IMR-90 (cell line): ENCODE measurements at regions not wholly inside any gene's neighbourhood (a gene's known extent, or its start where the extent isn't known, plus 50 kb on each side); places are given as distances from the start of the nearest gene placed in this dataset.

Source experiments
- ATAC-seq: fragments of 200-7000 bp; cut with Tn5 transposase; 2 replicates; pipeline ENCODE4 v1.9.1; 2020; ENCODE audit warnings: low read depth, mild to moderate bottlenecking, moderate library complexity
- BruUV-seq: library from RNA; stranded (reverse); fragments of 400-500 nt; replicated peaks from 2 replicates; lab custom pipeline; 2021; lab: Mats Ljungman, UMichigan
- CTCF ChIA-PET: fragments of 300-600 bp; formaldehyde crosslinking; extraction: SDS; loops from one replicate; lab custom pipeline; 2021; ENCODE audit warnings: antibody characterized with exemption; lab: Yijun Ruan, JAX
- POLR2A ChIA-PET: fragments of 300-600 bp; sonication (Branson Sonifier 250); formaldehyde crosslinking; loops from one replicate; lab custom pipeline; 2022; ENCODE audit warnings: antibody characterized with exemption; ENCODE audit not compliant: unreplicated experiment; lab: Charles Lee
- DNase-seq: peaks from one replicate; pipeline ENCODE4 v3.0.0; 2013
- H2AFZ ChIP-seq: replicated peaks from 2 replicates; pipeline ENCODE3; 2013; ENCODE audit warnings: low read length, mild to moderate bottlenecking; ENCODE audit not compliant: poor library complexity
- H2AK5ac ChIP-seq: 2 replicates; pipeline ENCODE4 v1.6.1; 2013; ENCODE audit warnings: low read depth, low read length, inconsistent platforms
- H2AK9ac ChIP-seq: replicated peaks from 2 replicates; pipeline ENCODE3; 2013; ENCODE audit warnings: mild to moderate bottlenecking, low read depth, low read length, moderate library complexity; ENCODE audit not compliant: poor library complexity
- H2BK120ac ChIP-seq: 2 replicates; pipeline ENCODE4 v1.6.1; 2013; ENCODE audit warnings: low read depth, low read length, inconsistent platforms
- H2BK15ac ChIP-seq: 3 replicates; pipeline ENCODE4 v1.6.1; 2013; ENCODE audit warnings: low read depth, low read length, inconsistent platforms
- H2BK20ac ChIP-seq: 2 replicates; pipeline ENCODE4 v1.6.1; 2013; ENCODE audit warnings: low read depth, mild to moderate bottlenecking, inconsistent platforms, low read length, moderate library complexity
- H2BK5ac ChIP-seq: 2 replicates; pipeline ENCODE4 v1.6.1; 2013; ENCODE audit warnings: mild to moderate bottlenecking, low read depth, low read length, inconsistent platforms; ENCODE audit not compliant: poor library complexity, severe bottlenecking
- H3K14ac ChIP-seq: replicated peaks from 2 replicates; pipeline ENCODE4 v1.6.1; 2013; ENCODE audit warnings: low read depth, low read length, inconsistent platforms
- H3K18ac ChIP-seq: 2 replicates; pipeline ENCODE4 v1.6.1; 2013; ENCODE audit warnings: low read depth, low read length, control low read depth
- H3K23ac ChIP-seq: 2 replicates; pipeline ENCODE4 v1.6.1; 2013; ENCODE audit warnings: low read depth, low read length, inconsistent platforms
- H3K27ac ChIP-seq: 2 replicates; pipeline ENCODE4 v1.5.1; 2013; ENCODE audit warnings: mild to moderate bottlenecking, control low read depth, low read length; ENCODE audit not compliant: insufficient read depth
- H3K27me3 ChIP-seq: 2 replicates; pipeline ENCODE4 v1.6.1; 2013; ENCODE audit warnings: low read length; ENCODE audit not compliant: control insufficient read depth, insufficient read depth
- H3K36me3 ChIP-seq: 2 replicates; pipeline ENCODE4 v1.6.1; 2013; ENCODE audit warnings: low read length, mixed read lengths; ENCODE audit not compliant: control insufficient read depth, insufficient read depth
- H3K4ac ChIP-seq: 2 replicates; pipeline ENCODE4 v1.6.1; 2013; ENCODE audit warnings: low read depth, low read length, inconsistent platforms
- H3K4me1 ChIP-seq: 2 replicates; pipeline ENCODE4 v1.6.1; 2013; ENCODE audit warnings: low read length, mixed read lengths; ENCODE audit not compliant: control insufficient read depth, insufficient read depth
- H3K4me2 ChIP-seq: 2 replicates; pipeline ENCODE4 v1.6.1; 2013; ENCODE audit warnings: low read depth, mild to moderate bottlenecking, control low read depth, low read length, moderate library complexity
- H3K4me3 ChIP-seq: 2 replicates; pipeline ENCODE4 v1.5.1; 2013; ENCODE audit warnings: low read depth, mild to moderate bottlenecking, control low read depth, low read length, moderate library complexity; ENCODE audit not compliant: insufficient read depth
- H3K56ac ChIP-seq: 2 replicates; pipeline ENCODE4 v1.6.1; 2013; ENCODE audit warnings: low read length, inconsistent platforms; ENCODE audit not compliant: insufficient read depth; ENCODE audit errors: extremely low read depth
- H3K79me1 ChIP-seq, 2 experiments: 2 replicates each; pipeline ENCODE4 v1.6.1; 2013; ENCODE audit warnings: low read length in 2 of 2, inconsistent platforms in 1 of 2, low read depth in 1 of 2
- H3K9ac ChIP-seq: 2 replicates; pipeline ENCODE4 v1.6.1; 2013; ENCODE audit warnings: low read depth, low read length, control low read depth
- H3K9me1 ChIP-seq: 2 replicates; pipeline ENCODE4 v1.6.1; 2013; ENCODE audit warnings: low read length, inconsistent platforms; ENCODE audit not compliant: insufficient read depth
- H3K9me3 ChIP-seq: 2 replicates; pipeline ENCODE4 v1.6.1; 2013; ENCODE audit warnings: low read length; ENCODE audit not compliant: control insufficient read depth, insufficient read depth
- H4K20me1 ChIP-seq: 2 replicates; pipeline ENCODE4 v1.6.1; 2013; ENCODE audit warnings: low read length, inconsistent platforms; ENCODE audit not compliant: insufficient read depth
- H4K5ac ChIP-seq: 2 replicates; pipeline ENCODE4 v1.6.1; 2013; ENCODE audit warnings: mild to moderate bottlenecking, low read depth, low read length, control low read depth
- H4K8ac ChIP-seq, 2 experiments: 2 replicates each; pipeline ENCODE4 v1.6.1; 2013; ENCODE audit warnings: low read depth in 2 of 2, low read length in 2 of 2, control low read depth in 1 of 2, inconsistent platforms in 1 of 2
- H4K91ac ChIP-seq: 2 replicates; pipeline ENCODE4 v1.6.1; 2013; ENCODE audit warnings: low read depth, low read length, inconsistent platforms; ENCODE audit not compliant: insufficient read depth
- CEBPB ChIP-seq: IDR thresholded peaks from 2 replicates; pipeline ENCODE4 v1.6.1; 2012; ENCODE audit warnings: low read depth, low read length, improper control_type of control experiment
- CHD1 ChIP-seq: IDR thresholded peaks from 2 replicates; pipeline ENCODE4 v1.6.1; 2012; ENCODE audit warnings: low read depth, low read length, improper control_type of control experiment
- MAFK ChIP-seq: IDR thresholded peaks from 2 replicates; pipeline ENCODE4 v1.6.1; 2012; ENCODE audit warnings: low read depth, low read length, improper control_type of control experiment
- RCOR1 ChIP-seq: IDR thresholded peaks from 2 replicates; pipeline ENCODE4 v1.6.1; 2012; ENCODE audit warnings: mild to moderate bottlenecking, low read length, improper control_type of control experiment; ENCODE audit not compliant: insufficient replicate concordance
- WGBS, 2 experiments: methylation state at CpG; one replicate each; pipeline versions ENCODE4 v1.1.5 to v1.1.7; 2013; ENCODE audit warnings: missing lambda C conversion rate in 2 of 2; ENCODE audit not compliant: insufficient read length in 1 of 2; ENCODE audit errors: extremely low coverage in 2 of 2; 5-methylcytosine and 5-hydroxymethylcytosine counted together
- dilution Hi-C: fragments of 300-500 bp; cut with HindIII; formaldehyde crosslinking; loops from one replicate; pipeline ENCODE4 v1.14.3; 2018; ENCODE audit warnings: low sequenced_read_pairs; ENCODE audit not compliant: unreplicated experiment
- in situ Hi-C: fragments of 300-500 bp; cut with MboI; formaldehyde crosslinking; loops from 3 replicates; pipeline ENCODE4 v1.14.3; 2019; ENCODE audit warnings: low sequenced_read_pairs, inconsistent platforms, mixed read lengths
- intact Hi-C: fragments of 100-400 bp; cut with micrococcal nuclease; formaldehyde crosslinking; loops from 2 replicates; pipeline ENCODE4 v1.10.0; 2022
- TF ChIP-seq, protein P1 (sequence below): conservative IDR thresholded peaks from 2 replicates; pipeline ENCODE4 v1.5.1; 2012; ENCODE audit warnings: mild to moderate bottlenecking, low read depth, low read length, improper control_type of control experiment
- TF ChIP-seq, protein P2 (sequence below): fragments of 150-350 bp; IDR thresholded peaks from 2 replicates; pipeline ENCODE4 v1.6.1; 2017; ENCODE audit warnings: mild to moderate bottlenecking, antibody characterized with exemption, low read length, low read depth

DNA sequence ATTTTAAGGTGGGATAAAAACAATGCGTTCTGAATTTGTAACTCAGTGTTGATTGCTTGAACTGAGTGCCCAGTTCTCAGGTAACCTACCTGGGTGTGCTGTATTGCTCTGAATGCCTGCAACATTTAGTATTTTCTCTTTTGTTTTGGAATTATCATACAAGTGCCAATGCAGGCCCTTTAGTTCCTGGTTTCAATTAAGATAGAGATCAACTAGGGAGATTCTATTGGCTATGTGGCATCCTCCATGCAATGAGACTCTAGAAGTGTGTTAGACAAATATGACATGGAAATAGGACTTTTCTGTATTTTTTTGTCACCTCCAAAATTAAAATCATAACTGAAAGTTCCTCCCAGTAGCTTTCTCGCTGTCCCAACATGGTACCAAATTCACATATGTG lies 438.7 kb upstream of the IGFBP7 start:
- H3K36me3 ChIP-seq: no peaks in the 10 kb centered on the region
- no peak overlapping the region for H4K8ac ChIP-seq
- no TSS peak for BruUV-seq
- no peak overlapping the region for H3K18ac ChIP-seq
- H3K9me3 ChIP-seq: no peaks in the 10 kb centered on the region
- H2BK5ac ChIP-seq: no peak overlapping the region
- no peak overlapping the region for H3K4me3 ChIP-seq
- H4K5ac ChIP-seq: no peak overlapping the region
- H2BK20ac ChIP-seq: no peak overlapping the region
- TF ChIP-seq CEBPB: no peak
- TF ChIP-seq CHD1: no peak
- TF ChIP-seq, protein P1, sequence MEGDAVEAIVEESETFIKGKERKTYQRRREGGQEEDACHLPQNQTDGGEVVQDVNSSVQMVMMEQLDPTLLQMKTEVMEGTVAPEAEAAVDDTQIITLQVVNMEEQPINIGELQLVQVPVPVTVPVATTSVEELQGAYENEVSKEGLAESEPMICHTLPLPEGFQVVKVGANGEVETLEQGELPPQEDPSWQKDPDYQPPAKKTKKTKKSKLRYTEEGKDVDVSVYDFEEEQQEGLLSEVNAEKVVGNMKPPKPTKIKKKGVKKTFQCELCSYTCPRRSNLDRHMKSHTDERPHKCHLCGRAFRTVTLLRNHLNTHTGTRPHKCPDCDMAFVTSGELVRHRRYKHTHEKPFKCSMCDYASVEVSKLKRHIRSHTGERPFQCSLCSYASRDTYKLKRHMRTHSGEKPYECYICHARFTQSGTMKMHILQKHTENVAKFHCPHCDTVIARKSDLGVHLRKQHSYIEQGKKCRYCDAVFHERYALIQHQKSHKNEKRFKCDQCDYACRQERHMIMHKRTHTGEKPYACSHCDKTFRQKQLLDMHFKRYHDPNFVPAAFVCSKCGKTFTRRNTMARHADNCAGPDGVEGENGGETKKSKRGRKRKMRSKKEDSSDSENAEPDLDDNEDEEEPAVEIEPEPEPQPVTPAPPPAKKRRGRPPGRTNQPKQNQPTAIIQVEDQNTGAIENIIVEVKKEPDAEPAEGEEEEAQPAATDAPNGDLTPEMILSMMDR: no peak
- TF ChIP-seq RCOR1: no peak
- TF ChIP-seq MAFK: no peak
- TF ChIP-seq, protein P2, sequence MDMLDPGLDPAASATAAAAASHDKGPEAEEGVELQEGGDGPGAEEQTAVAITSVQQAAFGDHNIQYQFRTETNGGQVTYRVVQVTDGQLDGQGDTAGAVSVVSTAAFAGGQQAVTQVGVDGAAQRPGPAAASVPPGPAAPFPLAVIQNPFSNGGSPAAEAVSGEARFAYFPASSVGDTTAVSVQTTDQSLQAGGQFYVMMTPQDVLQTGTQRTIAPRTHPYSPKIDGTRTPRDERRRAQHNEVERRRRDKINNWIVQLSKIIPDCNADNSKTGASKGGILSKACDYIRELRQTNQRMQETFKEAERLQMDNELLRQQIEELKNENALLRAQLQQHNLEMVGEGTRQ: no peak
- H3K27ac ChIP-seq: no peak overlapping the region
- DNase-seq: no peak
- no peak for ATAC-seq
- H2AK5ac ChIP-seq: no peak overlapping the region
- CTCF ChIA-PET: no interaction called here
- no peaks in the 10 kb centered on the region for H3K27me3 ChIP-seq
- no peak overlapping the region for H2AK9ac ChIP-seq
- H3K23ac ChIP-seq: no peak overlapping the region
- H3K4me1 ChIP-seq: no peaks in the 10 kb centered on the region
- no peak overlapping the region for H3K56ac ChIP-seq
- no peaks in the 10 kb centered on the region for H4K20me1 ChIP-seq
- WGBS, 2 experiments: no CpG with 5 or more reads among the region's 2 CpGs
- no peak overlapping the region for H3K4ac ChIP-seq
- H3K9me1 ChIP-seq: no peaks in the 10 kb centered on the region
- H4K91ac ChIP-seq: no peak overlapping the region
- in situ Hi-C loops: no loop called here
- no peak overlapping the region for H2BK15ac ChIP-seq
- no peaks in the 10 kb centered on the region for H3K79me1 ChIP-seq
- H2AFZ ChIP-seq: no peak overlapping the region
- no peak overlapping the region for H3K9ac ChIP-seq
- intact Hi-C loops: no loop called here
- no peak overlapping the region for H3K4me2 ChIP-seq
- dilution Hi-C loops: no loop called here
- POLR2A ChIA-PET: no interaction called here
- H2BK120ac ChIP-seq: no peak overlapping the region
- no peak overlapping the region for H3K14ac ChIP-seq
